ENCODE measurements at regions not wholly inside any gene's neighbourhood (a gene's known extent, or its start where the extent isn't known, plus 50 kb on each side); places are given as distances from the start of the nearest gene placed in this dataset.

DNA sequence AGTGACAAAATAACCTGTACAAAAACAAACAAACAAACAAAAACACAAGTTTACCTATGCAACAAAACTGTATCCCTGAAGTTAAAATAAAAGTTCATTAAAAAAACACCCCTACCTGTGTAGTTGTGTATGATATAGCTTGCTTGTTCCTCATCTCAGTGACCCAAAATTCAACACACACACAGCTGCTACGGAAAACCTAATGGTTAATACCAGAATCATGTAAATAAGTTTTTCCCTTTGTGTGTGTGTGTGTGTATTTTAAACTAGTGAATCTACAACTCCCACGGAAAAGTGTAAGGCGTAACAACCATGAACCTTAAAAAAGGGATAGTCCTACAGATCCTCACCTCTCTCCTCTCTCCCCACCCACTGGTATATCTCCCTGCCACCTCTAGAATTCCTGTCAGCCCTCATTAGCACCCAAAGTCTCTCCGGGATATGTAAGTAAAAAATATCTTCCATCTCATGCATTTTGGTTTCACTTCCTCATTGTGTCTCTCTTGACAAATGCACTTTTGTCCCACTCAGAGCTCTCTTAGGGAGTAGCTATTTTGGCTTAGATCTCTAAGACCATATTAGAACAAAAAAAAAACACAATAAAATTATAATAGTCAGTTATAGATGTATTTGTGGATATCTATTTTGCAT lies 2236.5 kb downstream of the PCDH9 start:
- no peak for TF ChIP-seq EP300 (IDR thresholded peaks at IDR 0.05)
- TF ChIP-seq, protein P1, sequence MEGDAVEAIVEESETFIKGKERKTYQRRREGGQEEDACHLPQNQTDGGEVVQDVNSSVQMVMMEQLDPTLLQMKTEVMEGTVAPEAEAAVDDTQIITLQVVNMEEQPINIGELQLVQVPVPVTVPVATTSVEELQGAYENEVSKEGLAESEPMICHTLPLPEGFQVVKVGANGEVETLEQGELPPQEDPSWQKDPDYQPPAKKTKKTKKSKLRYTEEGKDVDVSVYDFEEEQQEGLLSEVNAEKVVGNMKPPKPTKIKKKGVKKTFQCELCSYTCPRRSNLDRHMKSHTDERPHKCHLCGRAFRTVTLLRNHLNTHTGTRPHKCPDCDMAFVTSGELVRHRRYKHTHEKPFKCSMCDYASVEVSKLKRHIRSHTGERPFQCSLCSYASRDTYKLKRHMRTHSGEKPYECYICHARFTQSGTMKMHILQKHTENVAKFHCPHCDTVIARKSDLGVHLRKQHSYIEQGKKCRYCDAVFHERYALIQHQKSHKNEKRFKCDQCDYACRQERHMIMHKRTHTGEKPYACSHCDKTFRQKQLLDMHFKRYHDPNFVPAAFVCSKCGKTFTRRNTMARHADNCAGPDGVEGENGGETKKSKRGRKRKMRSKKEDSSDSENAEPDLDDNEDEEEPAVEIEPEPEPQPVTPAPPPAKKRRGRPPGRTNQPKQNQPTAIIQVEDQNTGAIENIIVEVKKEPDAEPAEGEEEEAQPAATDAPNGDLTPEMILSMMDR (IDR thresholded peaks at IDR 0.05): no peak
- TF ChIP-seq POLR2AphosphoS5 (IDR thresholded peaks at IDR 0.05): no peak

All from esophagus muscularis mucosa (tissue), 4 donors.